Panc1 (cell line): ENCODE measurements at regions not wholly inside any gene's neighbourhood (a gene's known extent, or its start where the extent isn't known, plus 50 kb on each side); places are given as distances from the start of the nearest gene placed in this dataset.

Experiments used
- ATAC-seq: fragments of 200-7000 bp; cut with Tn5 transposase; 2 replicates; pipeline ENCODE4 v1.9.1; 2020; ENCODE audit warnings: mild to moderate bottlenecking, moderate library complexity
- BruUV-seq: library from RNA; stranded (reverse); fragments of 400-500 nt; replicated peaks from 2 replicates; lab custom pipeline; 2021; lab: Mats Ljungman, UMichigan
- CTCF ChIA-PET: fragments of 300-600 bp; sonication (Branson Sonifier 250); formaldehyde crosslinking; loops from one replicate; lab custom pipeline; 2022; ENCODE audit warnings: antibody characterized with exemption; lab: Charles Lee
- POLR2A ChIA-PET: fragments of 300-600 bp; sonication (Branson Sonifier 250); formaldehyde crosslinking; loops from one replicate; lab custom pipeline; 2022; ENCODE audit warnings: antibody characterized with exemption; lab: Charles Lee
- DNase-seq: peaks from one replicate; pipeline ENCODE4 v3.0.0-alpha.2; 2010; ENCODE audit warnings: low read depth, low spot score
- H3K27ac ChIP-seq: 2 replicates; pipeline ENCODE4 v1.5.1; 2011; ENCODE audit warnings: mild to moderate bottlenecking, low read length, inconsistent platforms
- H3K27me3 ChIP-seq: fragments of 200-500 bp; sonication (Bioruptor generic); 2 replicates; pipeline ENCODE4 v1.6.0; 2014; ENCODE audit warnings: low read length, inconsistent platforms; ENCODE audit not compliant: control insufficient read depth, insufficient read depth
- H3K36me3 ChIP-seq: fragments of 200-500 bp; sonication (Bioruptor generic); 2 replicates; pipeline ENCODE4 v1.5.1; 2014; ENCODE audit warnings: inconsistent platforms, mild to moderate bottlenecking, low read length, moderate library complexity; ENCODE audit not compliant: control insufficient read depth, insufficient read depth
- H3K4me1 ChIP-seq: 2 replicates; pipeline ENCODE4 v1.5.1; 2011; ENCODE audit warnings: inconsistent platforms, mild to moderate bottlenecking, low read length, moderate library complexity; ENCODE audit not compliant: control insufficient read depth, insufficient read depth
- H3K4me3 ChIP-seq, 2 experiments: 2 replicates each; pipeline ENCODE4 v1.5.1; 2011 to 2012; ENCODE audit warnings: low read depth in 2 of 2, low read length in 2 of 2, mild to moderate bottlenecking in 2 of 2, inconsistent platforms in 1 of 2, moderate library complexity in 1 of 2
- H3K9me3 ChIP-seq: fragments of 200-500 bp; sonication (Bioruptor generic); 2 replicates; pipeline ENCODE4 v1.5.1; 2014; ENCODE audit warnings: low read depth, mild to moderate bottlenecking, inconsistent platforms, low read length, moderate library complexity; ENCODE audit not compliant: control insufficient read depth, insufficient read depth
- CTCF ChIP-seq: fragments of 450-650 bp; IDR thresholded peaks from 2 replicates; pipeline ENCODE4 v1.5.1; 2017; ENCODE audit warnings: mild to moderate bottlenecking
- POLR2AphosphoS5 ChIP-seq: IDR thresholded peaks from 2 replicates; pipeline ENCODE4 v1.6.1; 2012; ENCODE audit warnings: mild to moderate bottlenecking, low read depth, low read length, moderate library complexity
- SIN3A ChIP-seq: IDR thresholded peaks from 2 replicates; pipeline ENCODE4 v1.6.1; 2012; ENCODE audit warnings: low read depth, mild to moderate bottlenecking, low read length, moderate library complexity, borderline replicate concordance; ENCODE audit not compliant: insufficient read depth
- TCF7L2 ChIP-seq: IDR thresholded peaks from 2 replicates; pipeline ENCODE4 v1.6.1; 2011; ENCODE audit warnings: mild to moderate bottlenecking, low read depth, low read length, inconsistent platforms
- in situ Hi-C: cut with HindIII; loops from 2 replicates; pipeline ENCODE4 v1.10.0; 2016; ENCODE audit warnings: low sequenced_read_pairs, low pct_unique_long_range_greater_than_20kb
- intact Hi-C: fragments of 100-400 bp; cut with micrococcal nuclease; formaldehyde crosslinking; loops from one replicate; pipeline ENCODE4 v1.10.0; 2022; ENCODE audit not compliant: unreplicated experiment
- TF ChIP-seq, protein P1 (sequence below), 2 experiments: IDR thresholded peaks; 2 replicates each; pipeline ENCODE4 v1.6.1; 2011 to 2012; ENCODE audit warnings: low read depth in 2 of 2, control low read depth in 1 of 2, low read length in 1 of 2, mild to moderate bottlenecking in 1 of 2, moderate library complexity in 1 of 2; ENCODE audit not compliant: insufficient read depth in 1 of 2

GRCh38 chr3:164806188-164806587 is 272.1 kb downstream of the SI start:
- no peaks in the 10 kb centered on the region for H3K36me3 ChIP-seq
- no peaks in the 10 kb centered on the region for H3K9me3 ChIP-seq
- in situ Hi-C loops, result no loop called here
- DNase-seq (no peak), ATAC-seq (no peak)
- TF ChIP-seq SIN3A (no peak), CTCF (peak; percentile 38)
- POLR2A ChIA-PET, result no interaction called here
- no peaks in the 10 kb centered on the region for H3K4me1 ChIP-seq
- H3K27me3 ChIP-seq, result no peaks in the 10 kb centered on the region
- intact Hi-C loops, result no loop called here
- no TSS peak for BruUV-seq
- CTCF ChIA-PET, result no interaction called here
- H3K4me3 ChIP-seq, result no peak overlapping the region
- H3K27ac ChIP-seq, result no peak overlapping the region

GRCh38 chr3:164794099-164794498 is 284.2 kb downstream of the SI start:
- no peak for DNase-seq
- H3K27me3 ChIP-seq, result no peaks in the 10 kb centered on the region
- TF ChIP-seq SIN3A, result no peak
- TF ChIP-seq TCF7L2, result no peak
- TF ChIP-seq, protein P1, sequence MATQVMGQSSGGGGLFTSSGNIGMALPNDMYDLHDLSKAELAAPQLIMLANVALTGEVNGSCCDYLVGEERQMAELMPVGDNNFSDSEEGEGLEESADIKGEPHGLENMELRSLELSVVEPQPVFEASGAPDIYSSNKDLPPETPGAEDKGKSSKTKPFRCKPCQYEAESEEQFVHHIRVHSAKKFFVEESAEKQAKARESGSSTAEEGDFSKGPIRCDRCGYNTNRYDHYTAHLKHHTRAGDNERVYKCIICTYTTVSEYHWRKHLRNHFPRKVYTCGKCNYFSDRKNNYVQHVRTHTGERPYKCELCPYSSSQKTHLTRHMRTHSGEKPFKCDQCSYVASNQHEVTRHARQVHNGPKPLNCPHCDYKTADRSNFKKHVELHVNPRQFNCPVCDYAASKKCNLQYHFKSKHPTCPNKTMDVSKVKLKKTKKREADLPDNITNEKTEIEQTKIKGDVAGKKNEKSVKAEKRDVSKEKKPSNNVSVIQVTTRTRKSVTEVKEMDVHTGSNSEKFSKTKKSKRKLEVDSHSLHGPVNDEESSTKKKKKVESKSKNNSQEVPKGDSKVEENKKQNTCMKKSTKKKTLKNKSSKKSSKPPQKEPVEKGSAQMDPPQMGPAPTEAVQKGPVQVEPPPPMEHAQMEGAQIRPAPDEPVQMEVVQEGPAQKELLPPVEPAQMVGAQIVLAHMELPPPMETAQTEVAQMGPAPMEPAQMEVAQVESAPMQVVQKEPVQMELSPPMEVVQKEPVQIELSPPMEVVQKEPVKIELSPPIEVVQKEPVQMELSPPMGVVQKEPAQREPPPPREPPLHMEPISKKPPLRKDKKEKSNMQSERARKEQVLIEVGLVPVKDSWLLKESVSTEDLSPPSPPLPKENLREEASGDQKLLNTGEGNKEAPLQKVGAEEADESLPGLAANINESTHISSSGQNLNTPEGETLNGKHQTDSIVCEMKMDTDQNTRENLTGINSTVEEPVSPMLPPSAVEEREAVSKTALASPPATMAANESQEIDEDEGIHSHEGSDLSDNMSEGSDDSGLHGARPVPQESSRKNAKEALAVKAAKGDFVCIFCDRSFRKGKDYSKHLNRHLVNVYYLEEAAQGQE (IDR thresholded peaks at IDR 0.05; ENCODE audit: insufficient read depth in 1 of 2, low read depth in 2 of 2, low read length in 1 of 2), result no peak
- TF ChIP-seq CTCF, result no peak
- TF ChIP-seq POLR2AphosphoS5, result no peak
- no peaks in the 10 kb centered on the region for H3K9me3 ChIP-seq
- no peak overlapping the region for H3K27ac ChIP-seq
- no peak for ATAC-seq
- in situ Hi-C loops (no loop called here), intact Hi-C loops (no loop called here)
- ChIA-PET POLR2A (no interaction called here), CTCF (no interaction called here)
- no peaks in the 10 kb centered on the region for H3K4me1 ChIP-seq
- no peaks in the 10 kb centered on the region for H3K36me3 ChIP-seq
- no TSS peak for BruUV-seq
- H3K4me3 ChIP-seq, result no peak overlapping the region
